Activated CD4-positive, alpha-beta T cell treated with anti-CD3 and anti-CD28 coated beads, Interleukin-2, amount 10 ng/mL, durations not matched to agents 7 days and 5 days (primary cell): ENCODE measurements at regions not wholly inside any gene's neighbourhood (a gene's known extent, or its start where the extent isn't known, plus 50 kb on each side); places are given as distances from the start of the nearest gene placed in this dataset.

Source experiments
- CTCF ChIA-PET: fragments of 350-600 bp; sonication (Branson Sonifier 250); formaldehyde crosslinking; loops from one replicate; lab custom pipeline; 2021; ENCODE audit warnings: antibody characterized with exemption; lab: Charles Lee
- POLR2A ChIA-PET: fragments of 350-600 bp; sonication (Branson Sonifier 250); formaldehyde crosslinking; loops from one replicate; lab custom pipeline; 2021; ENCODE audit warnings: antibody characterized with exemption; lab: Charles Lee
- DNase-seq: peaks from one replicate; pipeline ENCODE4 v3.0.0-alpha.2; 2020
- H3K27ac Mint-ChIP-seq: one replicate; pipeline ENCODE4 v1.8.0; 2021; ENCODE audit warnings: mild to moderate bottlenecking, moderate library complexity, mixed read lengths
- H3K27me3 Mint-ChIP-seq: one replicate; pipeline ENCODE4 v1.8.0; 2021; ENCODE audit warnings: mixed read lengths
- H3K36me3 Mint-ChIP-seq: one replicate; pipeline ENCODE4 v1.8.0; 2021; ENCODE audit warnings: low read depth, mixed read lengths
- H3K4me1 Mint-ChIP-seq: one replicate; pipeline ENCODE4 v1.8.0; 2021; ENCODE audit warnings: mixed read lengths
- H3K4me3 Mint-ChIP-seq: one replicate; pipeline ENCODE4 v1.8.0; 2021; ENCODE audit warnings: mild to moderate bottlenecking, moderate library complexity, mixed read lengths
- H3K9me3 Mint-ChIP-seq: one replicate; pipeline ENCODE4 v1.8.0; 2021; ENCODE audit warnings: mixed read lengths

- peaks cover 2% of the 10 kb centered on the region for H3K27me3 Mint-ChIP-seq
- H3K9me3 Mint-ChIP-seq, result no peaks in the 10 kb centered on the region
- no peak overlapping the region for H3K27ac Mint-ChIP-seq
- POLR2A ChIA-PET, result no interaction called here
- H3K4me3 Mint-ChIP-seq, result no peak overlapping the region
- H3K4me1 Mint-ChIP-seq, result no peaks in the 10 kb centered on the region
- DNase-seq, result no peak
- no peaks in the 10 kb centered on the region for H3K36me3 Mint-ChIP-seq
- CTCF ChIA-PET, result interaction anchor here (0.7 kb wide), 1 partner anchor 11 kb away, joined by 3 read pairs; no protein-coding TSS in a partner anchor
Measured at GRCh38 chr9:120289098-120289497, 290.9 kb downstream of the CDK5RAP2 start.

DNA sequence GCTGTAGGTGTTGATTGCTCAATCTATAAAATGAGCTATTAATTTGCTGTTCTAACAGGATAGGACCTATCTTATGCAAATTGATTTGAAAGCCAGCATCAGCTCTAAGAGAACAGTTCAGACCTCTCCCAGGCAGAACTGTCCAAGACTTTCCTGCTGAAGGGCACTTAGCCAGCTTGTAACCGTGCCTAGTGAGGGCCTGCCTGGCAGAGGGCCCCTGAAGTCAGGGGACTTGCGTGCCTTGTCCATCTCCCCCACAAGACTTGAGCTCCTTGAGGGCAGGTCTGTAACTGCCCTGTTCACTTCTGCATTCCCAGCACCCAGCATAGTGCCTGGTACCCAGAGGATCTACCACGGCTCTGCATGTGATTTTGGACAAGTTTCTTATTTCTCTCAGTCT is 293.4 kb downstream of the CDK5RAP2 start:
- ChIA-PET CTCF (no interaction called here), POLR2A (no interaction called here)
- Mint-ChIP-seq H3K9me3 (no peaks in the 10 kb centered on the region), H3K27me3 (peaks cover 2% of the 10 kb centered on the region), H3K4me1 (no peaks in the 10 kb centered on the region), H3K4me3 (no peak overlapping the region), H3K27ac (no peak overlapping the region), H3K36me3 (no peaks in the 10 kb centered on the region)
- DNase-seq, result no peak

GRCh38 chr9:120284821-120285220 is 295.1 kb downstream of the CDK5RAP2 start:
- POLR2A ChIA-PET, result no interaction called here
- Mint-ChIP-seq H3K9me3 (no peaks in the 10 kb centered on the region), H3K4me3 (no peak overlapping the region), H3K36me3 (no peaks in the 10 kb centered on the region), H3K4me1 (no peaks in the 10 kb centered on the region), H3K27ac (no peak overlapping the region), H3K27me3 (peaks cover 2% of the 10 kb centered on the region)
- no peak for DNase-seq
- CTCF ChIA-PET, result no interaction called here

DNA sequence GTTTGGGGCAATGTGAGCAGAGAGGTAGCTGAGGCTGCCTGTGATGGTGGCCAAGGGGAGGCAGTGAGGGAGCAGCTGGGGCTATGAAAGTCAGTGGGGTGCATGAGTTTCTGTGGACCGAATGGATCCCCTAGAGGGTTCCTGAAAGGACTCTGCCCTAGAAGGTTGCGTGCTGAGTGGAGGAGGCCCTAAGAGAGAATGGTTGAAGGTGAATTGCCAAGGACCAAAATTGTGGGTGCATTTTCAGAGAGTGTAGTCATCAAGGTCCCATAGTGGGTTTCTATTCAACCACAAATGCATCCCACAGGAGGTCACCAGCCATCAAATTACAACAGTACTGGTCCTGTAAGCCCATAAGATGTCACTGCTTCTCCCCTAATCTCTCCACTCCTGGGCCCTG is 298.3 kb downstream of the CDK5RAP2 start:
- ChIA-PET POLR2A (no interaction called here), CTCF (no interaction called here)
- DNase-seq, result no peak
- Mint-ChIP-seq H3K27ac (no peak overlapping the region), H3K9me3 (peaks cover 4% of the 10 kb centered on the region), H3K36me3 (no peaks in the 10 kb centered on the region), H3K4me1 (no peaks in the 10 kb centered on the region), H3K4me3 (no peak overlapping the region), H3K27me3 (peaks cover 6% of the 10 kb centered on the region)

DNA sequence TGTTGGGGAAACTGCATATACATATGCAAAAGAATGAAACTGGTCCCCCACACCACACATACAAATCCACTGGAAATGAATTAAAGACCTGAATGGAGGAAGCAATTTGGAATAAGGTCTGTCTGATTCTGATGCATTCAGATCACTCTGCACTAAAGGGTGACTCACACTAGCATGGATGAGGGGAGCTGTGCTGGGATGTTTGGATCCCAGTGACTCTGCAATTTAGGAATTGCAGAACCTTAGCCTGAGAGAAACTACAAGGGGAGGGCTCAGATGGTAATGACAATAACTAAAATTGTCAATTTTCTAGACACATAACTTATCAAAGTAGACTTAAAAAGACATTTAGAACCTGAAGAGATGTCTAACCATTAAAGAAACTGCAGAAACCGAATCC is 312.0 kb downstream of the CDK5RAP2 start:
- peaks cover 2% of the 10 kb centered on the region for H3K27me3 Mint-ChIP-seq
- no peak overlapping the region for H3K4me3 Mint-ChIP-seq

GRCh38 chr9:120265791-120266190 is 314.2 kb downstream of the CDK5RAP2 start:
- H3K27ac Mint-ChIP-seq, result no peak overlapping the region
- H3K9me3 Mint-ChIP-seq, result no peaks in the 10 kb centered on the region
- no peak for DNase-seq
- POLR2A ChIA-PET, result no interaction called here
- no peaks in the 10 kb centered on the region for H3K36me3 Mint-ChIP-seq
- H3K27me3 Mint-ChIP-seq, result peaks cover 2% of the 10 kb centered on the region
- H3K4me3 Mint-ChIP-seq, result no peak overlapping the region
- H3K4me1 Mint-ChIP-seq, result no peaks in the 10 kb centered on the region
- CTCF ChIA-PET, result no interaction called here

More for the DNA sequence above, 312.0 kb downstream of the CDK5RAP2 start:
- DNase-seq, result no peak
- Mint-ChIP-seq H3K9me3 (peaks cover 2% of the 10 kb centered on the region), H3K27ac (no peak overlapping the region), H3K4me1 (no peaks in the 10 kb centered on the region), H3K36me3 (no peaks in the 10 kb centered on the region)
- ChIA-PET CTCF (no interaction called here), POLR2A (no interaction called here)

- Mint-ChIP-seq H3K4me1 (no peaks in the 10 kb centered on the region), H3K27ac (no peak overlapping the region), H3K36me3 (no peaks in the 10 kb centered on the region), H3K9me3 (no peaks in the 10 kb centered on the region), H3K27me3 (peaks cover 2% of the 10 kb centered on the region), H3K4me3 (no peak overlapping the region)
- ChIA-PET POLR2A (no interaction called here), CTCF (no interaction called here)
- DNase-seq, result no peak
Measured at GRCh38 chr9:120264528-120264927, 315.4 kb downstream of the CDK5RAP2 start.

DNA sequence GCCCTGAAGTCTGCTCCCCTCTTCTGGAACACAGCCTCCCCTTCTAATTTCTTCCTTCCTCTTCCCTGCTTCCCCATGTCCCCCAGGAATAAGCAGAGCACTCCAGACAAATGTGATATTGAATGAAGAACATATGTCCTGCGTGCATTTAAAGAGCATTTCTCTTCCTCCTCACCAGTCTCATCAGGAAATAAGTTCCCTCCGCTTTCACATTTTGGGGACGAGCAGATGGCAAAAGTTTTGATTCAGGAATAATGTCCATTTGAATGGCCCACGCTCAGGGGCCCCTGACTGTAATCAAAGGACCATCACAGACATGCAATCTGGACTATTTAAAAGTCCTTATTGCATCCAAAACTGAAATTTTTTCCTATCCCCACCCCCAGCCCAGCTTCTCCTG is 316.1 kb downstream of the CDK5RAP2 start:
- no peak for DNase-seq
- no peaks in the 10 kb centered on the region for H3K9me3 Mint-ChIP-seq
- no peak overlapping the region for H3K27ac Mint-ChIP-seq
- H3K27me3 Mint-ChIP-seq, result peaks cover 2% of the 10 kb centered on the region
- H3K36me3 Mint-ChIP-seq, result no peaks in the 10 kb centered on the region
- H3K4me1 Mint-ChIP-seq, result no peaks in the 10 kb centered on the region
- POLR2A ChIA-PET, result no interaction called here
- CTCF ChIA-PET, result no interaction called here
- H3K4me3 Mint-ChIP-seq, result no peak overlapping the region

DNA sequence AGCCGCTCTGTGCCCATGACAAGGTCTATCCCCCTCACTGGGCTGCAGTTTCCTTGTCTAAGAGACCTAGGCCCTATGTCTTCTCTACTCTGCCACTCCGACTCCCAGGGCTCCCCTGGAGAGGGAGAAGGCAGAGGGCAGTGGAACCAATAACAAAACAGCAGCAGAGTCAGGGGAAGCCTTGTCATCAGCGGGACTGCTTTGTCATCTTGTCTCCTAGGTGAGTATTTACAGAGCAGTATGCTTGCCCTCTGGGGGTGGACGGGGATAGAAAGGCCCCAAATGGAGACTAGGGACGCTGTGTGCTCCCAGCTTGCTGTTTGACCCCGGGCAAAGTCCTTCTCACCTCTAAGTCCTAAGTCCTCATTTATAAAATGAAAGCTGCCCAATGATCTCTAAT is 318.5 kb downstream of the CDK5RAP2 start:
- ChIA-PET CTCF (interaction anchor here (0.6 kb wide), 1 partner anchor 31 kb away, joined by 4 read pairs; no protein-coding TSS in a partner anchor), POLR2A (no interaction called here)
- Mint-ChIP-seq H3K4me1 (no peaks in the 10 kb centered on the region), H3K4me3 (no peak overlapping the region), H3K9me3 (no peaks in the 10 kb centered on the region), H3K27ac (no peak overlapping the region), H3K27me3 (peaks cover 2% of the 10 kb centered on the region), H3K36me3 (no peaks in the 10 kb centered on the region)
- DNase-seq, result no peak

- ChIA-PET CTCF (no interaction called here), POLR2A (no interaction called here)
- no peaks in the 10 kb centered on the region for H3K36me3 Mint-ChIP-seq
- H3K27me3 Mint-ChIP-seq, result no peaks in the 10 kb centered on the region
- H3K9me3 Mint-ChIP-seq, result no peaks in the 10 kb centered on the region
- no peak for DNase-seq
- no peaks in the 10 kb centered on the region for H3K4me1 Mint-ChIP-seq
- no peak overlapping the region for H3K27ac Mint-ChIP-seq
- no peak overlapping the region for H3K4me3 Mint-ChIP-seq
Measured at GRCh38 chr9:120259100-120259499, 320.9 kb downstream of the CDK5RAP2 start.

GRCh38 chr9:120258096-120258495 is 321.9 kb downstream of the CDK5RAP2 start:
- ChIA-PET POLR2A (no interaction called here), CTCF (no interaction called here)
- H3K4me1 Mint-ChIP-seq, result no peaks in the 10 kb centered on the region
- no peak overlapping the region for H3K4me3 Mint-ChIP-seq
- no peaks in the 10 kb centered on the region for H3K36me3 Mint-ChIP-seq
- DNase-seq, result no peak
- no peaks in the 10 kb centered on the region for H3K27me3 Mint-ChIP-seq
- H3K9me3 Mint-ChIP-seq, result no peaks in the 10 kb centered on the region
- H3K27ac Mint-ChIP-seq, result no peak overlapping the region

DNA sequence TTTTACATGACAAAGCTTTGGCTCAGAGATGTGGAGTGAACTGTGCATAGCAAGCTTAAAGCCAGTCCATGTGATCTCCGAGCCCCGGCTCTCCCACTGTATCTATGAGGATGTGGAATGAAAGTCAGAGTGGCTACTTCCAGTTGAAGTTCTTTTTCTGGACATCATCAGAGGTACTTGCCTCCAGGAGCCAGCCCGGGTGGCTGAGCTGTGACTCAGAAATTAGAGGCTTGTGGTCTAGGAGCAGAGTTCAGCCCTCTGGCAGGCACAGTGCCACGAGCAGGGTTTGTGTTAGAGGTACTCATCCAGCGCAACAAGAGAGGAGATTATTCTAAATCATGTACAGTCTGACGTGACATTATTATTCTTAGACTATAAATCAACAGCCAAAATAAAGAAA is 322.5 kb downstream of the CDK5RAP2 start:
- ChIA-PET POLR2A (no interaction called here), CTCF (no interaction called here)
- no peaks in the 10 kb centered on the region for H3K4me1 Mint-ChIP-seq

DNA sequence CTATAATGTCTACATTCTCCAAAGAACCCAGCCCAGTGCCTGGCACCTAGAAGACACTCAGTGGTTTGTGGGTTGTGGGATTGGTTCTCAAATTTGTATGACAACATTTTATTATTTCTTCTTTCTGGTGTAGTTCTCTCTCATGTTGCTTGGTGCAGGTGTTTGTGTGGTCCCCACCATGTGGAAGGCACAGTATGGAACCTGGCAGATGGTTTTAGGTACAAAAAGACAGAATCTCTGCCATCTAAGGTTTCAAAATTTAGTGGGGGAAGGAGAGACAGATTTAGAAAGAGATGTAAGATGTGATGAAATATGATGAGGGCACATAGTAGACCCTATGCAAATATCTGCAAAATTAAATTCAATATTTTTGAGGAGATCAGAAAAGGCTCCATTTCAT is 323.8 kb downstream of the CDK5RAP2 start:
- POLR2A ChIA-PET, result no interaction called here
- no peaks in the 10 kb centered on the region for H3K9me3 Mint-ChIP-seq
- CTCF ChIA-PET, result no interaction called here
- no peaks in the 10 kb centered on the region for H3K36me3 Mint-ChIP-seq
- no peaks in the 10 kb centered on the region for H3K27me3 Mint-ChIP-seq
- H3K4me3 Mint-ChIP-seq, result no peak overlapping the region
- H3K27ac Mint-ChIP-seq, result no peak overlapping the region
- no peak for DNase-seq
- no peaks in the 10 kb centered on the region for H3K4me1 Mint-ChIP-seq

More for the DNA sequence above, 322.5 kb downstream of the CDK5RAP2 start:
- no peak for DNase-seq
- no peak overlapping the region for H3K4me3 Mint-ChIP-seq
- H3K27ac Mint-ChIP-seq, result no peak overlapping the region
- H3K27me3 Mint-ChIP-seq, result no peaks in the 10 kb centered on the region
- no peaks in the 10 kb centered on the region for H3K9me3 Mint-ChIP-seq
- no peaks in the 10 kb centered on the region for H3K36me3 Mint-ChIP-seq

DNA sequence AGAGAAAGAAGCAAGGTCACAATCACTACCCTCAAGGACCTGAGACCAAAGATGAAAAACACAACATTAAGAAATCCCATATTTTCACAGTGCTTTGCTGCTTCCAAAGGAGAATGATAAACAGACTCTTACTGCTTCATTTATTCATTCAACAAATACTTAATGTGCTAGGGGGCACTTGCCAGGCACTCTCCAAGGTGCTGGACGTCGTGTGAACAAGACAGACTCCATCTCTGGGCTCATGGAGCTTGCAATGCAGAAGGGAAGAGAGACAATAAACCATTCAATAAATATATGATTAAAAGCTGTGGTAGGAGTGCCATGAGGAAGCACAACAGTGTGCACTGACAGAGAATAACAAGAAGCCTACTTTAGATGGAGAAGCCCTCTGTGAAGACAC is 327.7 kb downstream of the CDK5RAP2 start:
- Mint-ChIP-seq H3K27ac (no peak overlapping the region), H3K4me1 (no peaks in the 10 kb centered on the region), H3K27me3 (no peaks in the 10 kb centered on the region), H3K4me3 (no peak overlapping the region), H3K9me3 (no peaks in the 10 kb centered on the region), H3K36me3 (no peaks in the 10 kb centered on the region)
- POLR2A ChIA-PET, result no interaction called here
- no peak for DNase-seq
- CTCF ChIA-PET, result no interaction called here
